Amniotic epithelial cell (primary cell): ENCODE measurements at regions not wholly inside any gene's neighbourhood (a gene's known extent, or its start where the extent isn't known, plus 50 kb on each side); places are given as distances from the start of the nearest gene placed in this dataset.
"Not testable (repeated sequence)": the region's sequence is repeated elsewhere in the genome, so short reads cannot be mapped to it uniquely, and the experiment has no call there.

ENCODE experiments used
- DNase-seq: peaks from one replicate; pipeline ENCODE4 v3.0.0-alpha.2; 2010; ENCODE audit warnings: low read depth

DNA sequence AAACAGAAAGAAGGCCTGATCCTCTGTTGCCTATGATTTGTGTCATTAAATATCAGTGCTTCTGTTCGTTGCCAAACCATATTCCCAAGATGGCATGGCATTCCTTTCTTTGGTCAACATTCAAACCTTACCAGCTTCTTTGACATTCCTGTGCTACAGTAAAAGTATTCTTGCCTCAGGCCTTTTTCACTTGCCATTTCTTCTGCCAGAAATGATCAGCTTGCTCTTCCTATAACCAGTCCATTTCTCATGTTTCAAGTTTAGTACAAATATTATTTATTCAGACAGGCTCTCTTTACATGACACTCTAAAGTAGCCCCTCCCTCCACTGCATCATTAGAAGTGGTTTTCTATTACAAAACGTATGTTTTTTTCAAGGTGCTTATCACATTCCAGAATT lies 278.3 kb downstream of the KCNJ2 start:
- no peak for DNase-seq

DNA sequence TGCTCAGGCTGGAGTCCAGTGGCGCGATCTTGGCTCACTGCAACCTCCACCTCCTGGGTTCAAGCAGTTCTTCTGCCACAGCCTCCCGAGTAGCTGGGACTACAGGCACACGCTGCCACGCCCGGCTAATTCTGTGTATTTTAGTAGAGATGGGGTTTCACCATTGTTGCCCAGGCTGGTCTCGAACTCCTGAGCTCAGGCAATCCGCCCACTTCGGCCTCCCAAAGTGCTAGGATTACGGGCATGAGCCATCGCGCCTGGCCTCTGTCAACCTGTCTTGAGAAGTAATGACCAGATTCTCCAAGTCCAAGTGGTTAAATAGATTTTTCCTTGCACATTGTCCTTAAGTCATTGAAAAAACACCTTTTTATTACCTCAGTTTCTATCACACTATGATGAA lies 283.7 kb downstream of the KCNJ2 start:
- DNase-seq: not testable (repeated sequence)

DNA sequence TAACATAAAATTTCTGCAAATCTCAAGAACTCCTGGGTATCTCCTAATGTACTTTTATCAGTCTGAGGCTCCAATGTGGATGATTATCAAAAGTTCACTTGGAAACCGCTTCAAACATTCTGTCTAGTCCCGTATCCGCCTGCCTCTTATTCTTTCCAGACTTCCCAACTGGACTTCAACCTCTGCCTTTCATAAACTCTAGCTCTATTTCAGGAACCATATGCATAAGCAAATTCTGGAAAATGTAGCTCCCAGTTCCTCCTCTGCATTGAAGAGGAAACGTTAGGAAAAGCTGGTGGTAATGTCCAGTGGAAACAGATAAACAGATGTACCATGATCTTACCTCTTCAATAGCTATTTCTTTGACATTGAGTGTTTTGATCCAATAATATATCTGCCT lies 285.0 kb downstream of the KCNJ2 start:
- DNase-seq: no peak

DNA sequence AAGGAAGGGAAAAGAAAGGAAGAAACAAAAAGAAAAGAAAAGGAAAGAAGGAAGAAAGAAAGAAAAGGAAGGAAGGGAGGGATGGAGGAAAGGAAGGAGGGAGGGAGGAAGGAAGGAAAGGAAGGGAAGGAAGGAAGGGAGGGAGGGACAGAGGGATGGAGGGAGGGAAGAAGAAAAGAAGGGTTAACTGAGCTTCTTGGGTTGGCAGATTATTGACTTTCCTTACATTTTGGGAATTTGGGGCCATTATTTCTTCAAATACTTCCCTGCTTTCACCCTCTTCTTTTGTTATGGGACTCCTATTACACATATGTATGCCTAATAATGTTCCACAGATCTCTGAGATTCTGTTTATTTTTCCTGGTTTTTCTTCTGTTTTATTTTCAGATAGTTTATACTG lies 285.6 kb downstream of the KCNJ2 start:
- DNase-seq: no peak

DNA sequence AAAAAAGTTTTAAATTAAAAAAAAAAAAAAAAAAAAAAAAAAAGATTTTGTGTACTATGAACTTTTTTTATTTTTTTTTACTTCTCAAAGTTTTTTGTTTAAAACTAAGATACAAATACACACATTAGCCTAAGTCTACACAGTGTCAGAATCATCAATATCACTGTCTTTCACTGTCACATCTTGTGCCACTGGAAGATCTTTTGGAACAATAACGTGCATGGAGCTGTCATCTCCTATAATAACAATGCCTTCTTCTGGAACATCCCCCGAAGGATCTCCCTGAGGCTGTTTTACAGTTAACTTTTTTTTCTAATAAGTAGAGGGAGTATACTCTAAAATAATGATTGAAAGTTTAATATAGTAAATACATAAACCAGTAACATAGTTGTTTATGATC lies 295.7 kb downstream of the KCNJ2 start:
- DNase-seq: no peak

DNA sequence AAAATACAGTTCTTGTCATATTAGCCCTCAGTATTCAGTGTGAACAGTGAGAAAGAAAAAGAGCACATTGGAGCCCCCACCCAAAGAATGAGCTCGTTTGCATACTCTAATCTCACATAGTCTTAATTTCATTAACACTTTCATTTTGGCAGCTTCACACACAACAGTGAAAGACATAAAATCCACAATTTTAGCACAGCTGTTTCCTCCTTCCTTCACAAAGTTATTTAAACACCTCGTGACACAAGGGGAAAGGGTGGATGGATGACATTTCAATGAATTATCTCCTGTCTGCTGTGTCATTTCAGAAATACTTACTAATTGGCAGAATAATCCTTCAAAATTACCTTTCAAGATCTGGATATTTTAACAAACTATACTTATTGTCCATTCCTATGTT lies 299.3 kb downstream of the KCNJ2 start:
- DNase-seq: no peak

DNA sequence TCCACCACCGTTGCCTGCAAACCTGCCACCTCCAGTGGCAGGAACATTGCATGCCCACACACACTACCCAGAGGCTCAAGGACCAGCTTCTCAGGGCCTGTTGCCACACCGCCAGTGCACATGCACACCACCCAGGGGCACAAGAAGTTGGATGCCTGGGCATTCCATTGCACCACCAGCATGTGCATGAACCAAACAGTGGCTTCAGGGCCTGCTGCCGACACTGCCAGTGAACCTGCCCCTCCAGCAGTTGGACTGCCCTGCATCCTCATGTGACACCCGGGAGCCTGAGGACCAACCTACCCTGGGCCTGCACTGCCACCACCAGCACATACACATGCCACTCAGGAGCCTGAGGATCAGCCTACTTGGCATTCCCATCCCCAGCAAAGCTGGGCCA lies 303.7 kb downstream of the KCNJ2 start:
- no peak for DNase-seq

DNA sequence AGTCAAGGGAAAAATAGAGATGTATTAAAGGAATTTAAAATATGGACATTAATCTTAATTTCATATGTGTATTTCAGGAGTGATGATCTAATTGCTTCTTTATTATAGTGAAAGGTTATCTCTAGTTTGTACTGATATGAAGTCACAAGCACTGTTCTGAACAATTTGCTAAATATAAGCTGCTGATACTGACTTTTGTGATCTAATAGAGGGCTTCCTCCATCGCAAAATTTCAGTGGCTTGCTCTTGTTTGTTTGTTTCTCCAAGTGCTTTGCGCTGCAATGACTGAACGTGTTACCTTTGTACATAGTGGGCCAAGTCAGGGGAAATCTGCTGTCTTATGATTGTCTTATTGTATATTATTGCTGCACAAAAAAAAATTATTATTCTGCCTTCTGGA lies 307.0 kb downstream of the KCNJ2 start:
- DNase-seq: no peak

DNA sequence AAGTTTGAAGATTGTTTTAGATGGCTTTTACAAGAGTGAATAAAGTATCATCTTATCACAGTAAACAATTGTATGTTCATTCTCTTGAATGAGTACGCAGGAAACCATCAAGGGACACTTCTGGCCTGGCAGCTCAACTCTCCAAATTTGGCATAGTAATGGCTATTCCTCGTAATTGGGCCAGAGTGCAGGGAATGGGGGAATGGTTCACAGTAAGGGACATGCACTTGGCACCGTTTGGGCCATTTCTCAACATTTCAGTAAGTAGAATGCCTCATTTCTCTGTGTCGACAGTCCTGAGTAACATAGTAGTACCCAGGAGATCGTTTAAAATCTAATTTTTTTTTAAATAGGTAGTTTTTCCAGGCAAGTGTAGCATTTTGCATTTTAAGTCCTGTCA lies 309.6 kb downstream of the KCNJ2 start:
- no peak for DNase-seq

DNA sequence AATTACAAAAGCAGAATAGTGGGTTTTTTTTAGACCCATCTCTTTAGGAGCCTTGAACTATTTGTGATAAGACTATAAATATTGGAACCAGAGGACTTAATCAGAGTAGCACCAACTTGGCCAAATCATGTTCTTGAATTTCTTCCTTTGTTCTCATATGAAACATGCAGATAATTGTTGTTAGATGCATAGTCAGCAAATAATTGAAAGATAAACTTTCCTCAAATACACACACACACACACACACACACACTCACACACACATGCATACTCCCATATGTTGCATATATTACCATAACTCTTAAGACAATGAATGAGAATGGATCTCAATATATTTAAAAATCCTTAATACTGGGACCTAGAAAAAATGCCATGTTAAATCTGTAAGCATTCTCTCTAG lies 310.4 kb downstream of the KCNJ2 start:
- DNase-seq: no peak

DNA sequence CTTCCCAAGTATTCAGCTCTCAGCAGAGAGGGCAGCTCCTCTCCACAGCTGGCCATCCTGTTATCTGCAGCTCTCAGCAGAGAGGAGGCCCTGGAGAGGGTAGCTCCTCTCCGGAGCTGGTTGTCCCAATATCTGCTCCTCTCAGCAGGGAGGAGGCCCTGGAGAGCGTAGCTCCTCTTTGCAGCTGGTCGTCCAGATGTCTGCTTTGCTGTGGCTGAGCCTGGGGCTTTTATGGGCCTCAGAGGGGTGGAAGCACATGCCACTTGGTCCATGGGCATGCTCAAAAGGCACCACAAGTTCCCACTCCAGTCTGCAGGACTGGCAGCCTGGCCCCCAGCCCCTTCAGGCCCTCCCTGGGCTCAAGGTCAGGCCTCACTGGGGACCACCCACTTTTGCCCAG lies 314.3 kb downstream of the KCNJ2 start:
- no peak for DNase-seq

DNA sequence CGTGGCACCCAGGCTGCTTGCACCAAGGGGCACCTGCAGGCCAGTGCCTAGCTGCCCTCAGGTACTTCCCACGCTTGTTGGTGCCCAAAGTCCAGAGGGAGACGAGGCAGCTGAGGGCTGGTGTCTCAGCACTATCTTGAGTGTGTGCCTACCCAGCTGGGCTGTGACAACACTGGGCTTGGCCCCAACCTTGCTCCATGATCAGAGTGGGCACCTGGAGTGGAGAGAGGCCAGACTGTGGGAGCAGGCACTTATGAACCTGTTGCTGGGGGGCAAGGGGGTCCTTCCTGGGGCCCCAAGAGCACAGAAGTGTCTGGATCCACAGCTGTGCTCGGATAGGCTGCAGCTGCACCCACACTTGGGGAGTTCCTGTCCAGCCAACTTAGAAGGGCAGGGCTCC lies 314.7 kb downstream of the KCNJ2 start:
- DNase-seq: no peak

DNA sequence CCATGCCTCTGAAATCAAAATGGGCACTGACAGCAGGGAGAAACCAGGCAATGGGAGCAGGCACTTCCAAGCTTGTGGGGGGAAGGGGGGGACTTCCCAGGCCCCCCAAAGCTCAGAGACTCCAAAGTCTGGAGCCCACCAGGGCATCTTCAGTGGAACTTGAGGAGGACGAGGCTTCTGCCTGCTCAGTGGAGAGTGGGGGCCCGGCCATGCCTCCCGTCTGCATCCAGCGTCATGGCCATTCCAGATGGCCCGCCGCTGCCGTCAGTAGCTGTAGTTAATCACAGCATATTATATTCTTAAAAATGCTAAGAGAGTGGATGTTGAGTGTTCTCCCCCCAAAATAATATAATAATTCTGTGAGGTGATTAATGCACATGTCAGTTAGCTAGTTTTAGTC lies 315.2 kb downstream of the KCNJ2 start:
- DNase-seq: no peak

DNA sequence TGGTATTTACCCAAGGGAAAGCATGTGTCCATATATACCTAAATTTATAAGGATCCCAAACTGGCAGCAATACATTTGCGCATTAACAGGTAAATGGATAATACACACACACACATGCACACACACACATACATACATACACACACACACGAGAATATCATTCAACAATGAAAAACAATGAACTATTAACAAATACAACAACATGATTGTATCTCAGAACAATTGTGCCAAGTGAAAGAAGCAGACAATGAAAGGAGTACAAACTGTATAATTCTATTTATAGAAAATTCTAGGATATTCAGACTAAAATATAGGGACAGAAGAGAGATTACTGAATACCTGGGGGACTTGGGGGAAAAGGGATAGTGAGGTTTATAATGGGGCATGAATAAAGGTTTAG lies 323.0 kb downstream of the KCNJ2 start:
- no peak for DNase-seq

DNA sequence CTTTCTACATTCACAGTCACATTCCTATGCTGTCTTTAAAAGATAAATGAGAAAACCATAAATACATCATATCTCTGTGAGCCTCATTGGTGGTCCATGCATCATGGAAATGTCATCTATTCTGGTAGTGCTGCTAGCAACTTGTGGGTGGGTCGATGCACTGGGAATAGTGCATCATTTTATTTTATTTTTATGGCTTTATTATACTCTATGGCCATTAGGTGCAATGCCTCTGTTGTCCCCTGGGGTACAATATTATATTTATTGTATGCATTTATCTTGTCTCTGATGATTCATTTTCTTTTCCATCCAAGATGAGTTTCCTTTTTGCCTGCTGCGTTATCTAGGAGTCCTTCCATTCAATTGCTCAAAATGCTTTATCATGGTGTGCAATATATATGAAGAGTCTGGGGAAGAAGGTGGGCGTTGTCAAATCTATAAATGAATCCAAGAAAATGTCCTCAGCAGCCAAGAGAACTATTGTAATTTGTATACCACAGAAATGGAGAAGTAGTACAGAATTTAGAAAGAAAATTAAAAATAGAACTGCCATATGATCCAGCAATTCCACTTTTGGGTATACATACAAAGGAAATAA lies 324.0 kb downstream of the KCNJ2 start:
- DNase-seq: no peak

DNA sequence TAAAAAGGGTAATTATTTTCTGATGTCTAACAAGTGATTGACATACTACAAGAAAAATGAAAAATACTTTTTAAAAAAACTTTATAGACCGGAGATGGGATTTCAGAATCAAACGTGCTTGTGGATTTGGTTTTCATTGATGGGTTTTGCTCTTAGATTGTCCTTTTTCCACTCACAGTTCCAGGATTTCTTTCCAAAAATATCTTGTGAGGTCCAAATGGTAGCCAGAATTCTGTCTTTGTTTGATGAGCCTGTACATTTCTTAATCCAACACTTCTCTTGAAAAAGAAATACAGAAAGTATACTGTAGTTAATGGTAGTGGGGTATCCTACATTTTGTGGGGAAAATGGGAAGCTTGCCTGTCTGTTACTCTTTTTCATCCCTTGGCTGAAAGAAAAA lies 329.3 kb downstream of the KCNJ2 start:
- no peak for DNase-seq

DNA sequence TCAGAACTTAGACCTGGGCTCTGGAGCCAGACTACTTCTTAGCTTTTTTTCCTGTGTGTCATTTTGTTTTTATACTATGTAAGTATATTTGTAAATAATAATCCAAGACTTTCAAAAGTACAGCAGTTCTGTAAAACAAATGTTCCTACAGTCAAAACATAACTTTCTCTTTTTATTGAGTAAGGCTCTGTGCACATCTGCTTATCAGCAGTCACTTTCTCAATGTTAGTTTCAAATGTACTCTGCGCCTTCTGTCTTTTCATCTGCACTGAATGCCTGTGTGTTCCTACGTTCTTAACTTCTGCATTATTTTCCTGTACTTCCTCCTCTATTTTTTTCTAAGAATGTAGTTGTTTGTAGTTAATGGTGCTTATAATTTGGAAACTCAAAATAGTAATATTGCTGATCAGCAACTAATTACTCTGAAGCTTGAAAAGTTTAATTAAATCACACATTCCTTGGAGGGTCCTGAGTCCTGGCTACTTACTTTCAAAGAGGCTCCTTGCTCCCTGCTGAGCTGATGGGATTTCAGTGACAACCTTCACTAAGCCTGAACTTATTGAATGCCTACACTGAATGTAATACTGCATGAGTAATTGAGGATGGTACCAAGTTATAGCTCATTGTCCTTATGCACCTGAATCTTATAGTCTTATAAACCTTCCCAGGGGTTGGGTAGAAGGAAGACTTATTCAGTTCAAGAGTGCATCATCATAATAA lies 329.9 kb downstream of the KCNJ2 start:
- DNase-seq: no peak

DNA sequence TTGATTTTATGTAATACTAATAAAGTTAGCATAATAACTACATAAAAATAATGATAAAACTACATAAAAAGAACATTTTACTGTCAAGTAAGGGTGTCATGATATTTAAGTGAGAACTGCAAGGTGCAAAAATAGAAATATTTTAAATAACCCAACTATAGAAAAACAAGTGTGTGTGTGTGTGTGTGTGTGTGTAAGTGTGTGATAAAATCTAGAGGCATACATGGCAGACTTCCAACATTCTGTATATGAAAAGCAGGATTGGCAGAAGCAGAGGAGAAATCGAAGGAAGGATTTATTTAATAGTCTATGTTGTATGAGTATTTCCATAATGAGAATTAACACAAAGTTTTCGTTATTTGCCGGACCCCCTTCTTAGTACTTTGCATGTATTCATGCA lies 334.1 kb downstream of the KCNJ2 start:
- no peak for DNase-seq

DNA sequence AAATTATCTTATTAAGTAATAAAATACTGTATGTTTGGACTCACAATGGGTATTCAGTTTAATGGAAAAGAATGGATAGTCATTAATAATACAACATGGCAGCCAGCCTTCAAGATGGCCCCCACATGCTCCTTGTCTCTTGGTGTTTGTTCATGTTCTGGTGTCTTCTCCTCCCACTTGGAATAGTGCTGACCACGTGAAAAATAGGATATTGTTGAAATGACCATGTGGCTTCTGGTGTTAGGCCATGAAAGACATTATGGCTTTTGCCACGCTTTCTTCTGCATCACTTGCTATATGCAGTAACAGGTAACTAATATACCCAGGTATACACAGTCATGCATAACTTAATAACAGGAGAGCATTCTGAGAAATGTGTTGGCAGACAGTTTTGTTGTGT lies 341.0 kb downstream of the KCNJ2 start:
- no peak for DNase-seq

DNA sequence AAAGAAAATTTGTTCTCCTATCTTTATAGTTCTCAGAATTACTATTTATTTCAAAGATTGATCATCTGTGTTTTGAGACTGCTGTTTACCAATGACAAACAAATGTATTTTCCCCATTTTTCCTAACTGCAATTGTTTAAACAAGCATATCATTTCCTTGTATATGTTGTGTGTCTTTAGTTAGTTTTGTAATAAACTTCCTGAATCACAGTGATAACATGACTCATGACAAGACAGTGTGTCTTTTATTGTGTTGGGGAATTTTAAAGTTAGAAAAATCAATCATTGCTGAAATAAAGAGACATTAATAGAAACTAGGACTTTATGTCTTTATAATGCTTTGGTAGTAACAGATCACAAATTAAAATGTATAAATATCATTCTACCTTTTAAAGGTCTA lies 348.5 kb downstream of the KCNJ2 start:
- no peak for DNase-seq

DNA sequence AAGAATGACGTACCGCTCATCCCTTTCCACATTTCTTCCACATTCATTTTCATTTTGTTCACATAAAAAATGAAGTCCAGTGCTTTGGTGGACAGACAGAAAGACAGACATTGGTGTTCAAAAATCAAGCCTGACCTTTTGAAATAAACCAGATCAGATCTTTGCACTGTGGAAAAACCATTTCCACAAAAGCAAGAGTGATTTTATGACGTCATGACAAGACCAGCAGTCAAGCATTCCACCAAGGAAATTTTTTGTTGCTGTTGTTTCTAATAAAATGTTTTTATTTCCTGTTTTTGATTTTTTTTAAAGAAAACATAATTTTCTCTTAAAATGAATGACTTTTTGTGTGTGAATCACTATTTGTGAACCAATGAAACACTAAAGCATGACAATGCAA lies 350.0 kb downstream of the KCNJ2 start:
- no peak for DNase-seq

DNA sequence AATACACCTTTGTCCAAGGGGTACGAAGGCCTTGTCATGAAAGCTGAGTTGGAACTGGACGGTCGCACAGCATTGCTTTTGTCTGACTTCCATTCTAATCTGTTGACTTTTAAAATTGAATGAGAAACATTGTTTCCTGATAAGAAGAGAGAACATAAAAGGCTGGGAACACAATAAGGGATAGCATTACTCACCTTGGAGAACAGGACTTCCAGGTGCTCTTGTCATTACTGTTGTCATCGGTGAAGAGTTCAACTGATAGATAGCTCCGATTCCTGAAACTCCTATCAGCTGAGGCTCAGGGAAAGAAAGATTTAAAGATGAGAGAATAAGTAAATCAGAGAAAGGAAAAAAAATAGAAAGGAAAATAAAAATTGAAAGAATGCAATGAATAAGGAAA lies 351.1 kb downstream of the KCNJ2 start:
- DNase-seq: no peak

DNA sequence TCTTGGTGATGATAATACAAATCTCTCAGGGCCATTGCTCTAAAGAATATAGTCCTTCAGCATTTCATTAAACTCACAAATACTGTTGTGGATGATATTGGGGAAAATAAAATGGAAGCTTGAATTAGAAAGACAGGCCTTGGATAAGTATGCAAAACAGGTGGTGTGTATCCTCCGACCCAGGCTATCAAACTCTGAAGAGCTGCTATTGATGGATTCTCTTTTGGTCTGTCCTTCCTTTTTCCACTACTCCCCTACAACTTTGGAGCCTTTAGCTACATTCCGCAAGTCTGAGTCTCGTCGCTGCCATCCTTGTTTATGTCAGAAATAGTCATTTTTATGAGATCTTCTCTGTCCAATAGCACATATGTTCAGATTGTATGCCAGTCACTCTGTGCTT lies 351.6 kb downstream of the KCNJ2 start:
- no peak for DNase-seq

DNA sequence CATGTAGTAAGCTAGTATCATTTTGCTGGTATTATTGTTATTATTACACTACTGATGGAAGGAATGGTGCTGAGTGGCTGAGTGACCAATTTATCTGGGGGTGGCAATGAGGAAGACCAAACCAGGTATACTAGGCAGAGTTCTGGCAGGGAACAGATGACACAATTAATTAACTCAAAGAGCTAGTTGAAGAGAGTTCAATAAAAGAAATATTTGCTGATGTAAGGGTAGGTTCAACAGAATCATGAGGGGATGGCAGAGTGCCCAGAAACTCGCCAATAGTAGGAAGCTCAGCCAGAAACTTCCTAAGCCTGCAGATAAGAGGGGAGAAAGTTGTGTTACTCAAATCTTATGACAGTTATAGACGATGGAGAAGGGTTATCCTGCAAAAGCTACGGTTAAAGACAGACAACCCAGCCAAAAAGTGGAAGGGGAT lies 352.5 kb downstream of the KCNJ2 start:
- DNase-seq: peak; percentile 39
